ENCODE measurements at regions not wholly inside any gene's neighbourhood (a gene's known extent, or its start where the extent isn't known, plus 50 kb on each side); places are given as distances from the start of the nearest gene placed in this dataset.

GRCh38 chrY:18993480-18993879, 219.9 kb upstream of the HSFY2 start:
- TF ChIP-seq CTCF (IDR thresholded peaks at IDR 0.05) (no peak), POLR2A (IDR thresholded peaks at IDR 0.05) (no peak)
